RWPE1 (cell line): ENCODE measurements at regions not wholly inside any gene's neighbourhood (a gene's known extent, or its start where the extent isn't known, plus 50 kb on each side); places are given as distances from the start of the nearest gene placed in this dataset.

Experiments used
- CTCF ChIA-PET: fragments of 350-600 bp; sonication (Branson Sonifier 250); formaldehyde crosslinking; extraction: SDS; loops from one replicate; lab custom pipeline; 2021; lab: Yijun Ruan, JAX
- POLR2A ChIA-PET: fragments of 400-600 bp; formaldehyde crosslinking; extraction: SDS; loops from one replicate; lab custom pipeline; 2020; ENCODE audit warnings: antibody characterized with exemption; ENCODE audit not compliant: low non-redundant PET; lab: Yijun Ruan, JAX
- DNase-seq: peaks from one replicate; pipeline ENCODE4 v3.0.0; 2012; ENCODE audit warnings: low spot score
- H3K27ac ChIP-seq: fragments of 450-650 bp; 2 replicates; pipeline ENCODE4 v1.5.1; 2017
- TF ChIP-seq, protein P1 (sequence below): fragments of 450-650 bp; conservative IDR thresholded peaks from 2 replicates; pipeline ENCODE4 v1.5.1; 2017; ENCODE audit warnings: low read depth, mild to moderate bottlenecking

GRCh38 chr15:48016865-48017264 lies 103.9 kb upstream of the SLC24A5 start:
- POLR2A ChIA-PET = interaction anchor here (0.6 kb wide), 1 partner anchor 299 kb away, joined by 3 read pairs; no protein-coding TSS in a partner anchor
- no peak for DNase-seq
- CTCF ChIA-PET = interaction anchor here (0.6 to 0.9 kb wide), 2 partner anchors 80 to 300 kb away, joined by 3 read pairs; no protein-coding TSS in a partner anchor
- TF ChIP-seq, protein P1, sequence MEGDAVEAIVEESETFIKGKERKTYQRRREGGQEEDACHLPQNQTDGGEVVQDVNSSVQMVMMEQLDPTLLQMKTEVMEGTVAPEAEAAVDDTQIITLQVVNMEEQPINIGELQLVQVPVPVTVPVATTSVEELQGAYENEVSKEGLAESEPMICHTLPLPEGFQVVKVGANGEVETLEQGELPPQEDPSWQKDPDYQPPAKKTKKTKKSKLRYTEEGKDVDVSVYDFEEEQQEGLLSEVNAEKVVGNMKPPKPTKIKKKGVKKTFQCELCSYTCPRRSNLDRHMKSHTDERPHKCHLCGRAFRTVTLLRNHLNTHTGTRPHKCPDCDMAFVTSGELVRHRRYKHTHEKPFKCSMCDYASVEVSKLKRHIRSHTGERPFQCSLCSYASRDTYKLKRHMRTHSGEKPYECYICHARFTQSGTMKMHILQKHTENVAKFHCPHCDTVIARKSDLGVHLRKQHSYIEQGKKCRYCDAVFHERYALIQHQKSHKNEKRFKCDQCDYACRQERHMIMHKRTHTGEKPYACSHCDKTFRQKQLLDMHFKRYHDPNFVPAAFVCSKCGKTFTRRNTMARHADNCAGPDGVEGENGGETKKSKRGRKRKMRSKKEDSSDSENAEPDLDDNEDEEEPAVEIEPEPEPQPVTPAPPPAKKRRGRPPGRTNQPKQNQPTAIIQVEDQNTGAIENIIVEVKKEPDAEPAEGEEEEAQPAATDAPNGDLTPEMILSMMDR = no peak
- H3K27ac ChIP-seq = no peak overlapping the region

- CTCF ChIA-PET = interaction anchor here (0.6 to 0.9 kb wide), 2 partner anchors 79 to 301 kb away, joined by 3 read pairs; no protein-coding TSS in a partner anchor
- H3K27ac ChIP-seq = no peak overlapping the region
- POLR2A ChIA-PET = no interaction called here
- TF ChIP-seq, protein P1 = no peak
- no peak for DNase-seq
These were observed 103.0 kb upstream of the SLC24A5 start for GRCh38 chr15:48017747-48018146.

GRCh38 chr15:48020166-48020565 lies 100.6 kb upstream of the SLC24A5 start:
- no peak for DNase-seq
- TF ChIP-seq, protein P1 = no peak
- H3K27ac ChIP-seq = no peak overlapping the region
- POLR2A ChIA-PET = no interaction called here
- CTCF ChIA-PET = interaction anchor here (0.6 to 0.7 kb wide), 2 partner anchors 20 to 202 kb away, joined by 3 to 6 read pairs; no protein-coding TSS in a partner anchor

DNA sequence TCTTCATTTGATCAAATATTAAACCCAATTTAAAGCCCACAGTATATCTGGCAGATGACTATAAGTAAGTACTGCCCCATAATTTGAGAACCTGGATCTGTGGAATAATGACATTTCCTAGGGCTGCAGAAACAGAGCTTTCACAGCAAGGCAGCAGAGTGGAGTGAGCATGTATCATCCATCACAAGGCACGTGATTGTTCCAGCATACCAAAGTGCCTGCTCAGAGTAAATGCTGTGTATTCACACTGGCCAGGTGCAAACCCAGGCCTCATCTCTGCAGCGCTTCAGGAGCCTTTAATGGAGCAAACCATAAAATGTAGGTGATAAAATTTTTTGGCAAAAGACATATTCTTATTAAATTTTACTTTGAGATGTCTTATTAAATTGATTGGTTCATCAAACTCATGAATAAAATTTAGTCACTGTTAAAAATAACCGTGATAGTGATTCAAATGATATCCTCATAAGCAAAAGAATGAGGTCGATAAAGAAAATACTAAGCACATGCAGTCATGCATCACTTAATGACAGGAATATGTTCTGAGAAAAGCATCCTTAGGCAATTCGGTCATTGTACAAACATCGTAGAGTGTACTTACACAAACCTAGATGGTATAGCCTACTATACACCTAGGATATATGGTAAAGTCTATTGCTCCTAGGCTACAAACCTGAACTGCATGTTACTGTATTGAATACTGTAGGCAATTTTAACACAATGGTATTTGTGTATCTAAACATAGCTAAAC lies 99.3 kb upstream of the SLC24A5 start:
- CTCF ChIA-PET = no interaction called here
- H3K27ac ChIP-seq = no peak overlapping the region
- POLR2A ChIA-PET = no interaction called here
- DNase-seq = peak; percentile 38
- TF ChIP-seq, protein P1 = no peak

DNA sequence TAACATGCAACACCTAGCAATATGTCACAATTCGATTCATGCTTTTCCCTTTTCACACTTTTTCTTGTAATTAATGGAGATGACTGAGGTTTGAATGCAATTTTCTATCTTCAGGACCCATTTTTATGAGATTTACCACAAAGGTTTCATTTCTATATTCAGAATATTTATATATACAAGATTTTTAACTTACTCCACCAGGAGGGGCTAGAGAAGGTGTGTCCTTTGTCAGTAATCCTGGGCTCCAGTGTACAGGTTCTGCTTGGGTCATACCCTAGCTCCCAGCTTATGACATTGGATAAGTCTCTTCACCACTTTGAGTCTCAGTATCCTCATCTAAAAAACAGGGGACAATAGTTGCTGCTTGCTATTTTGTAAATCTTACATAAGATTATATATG lies 95.7 kb upstream of the SLC24A5 start:
- CTCF ChIA-PET = no interaction called here

DNA sequence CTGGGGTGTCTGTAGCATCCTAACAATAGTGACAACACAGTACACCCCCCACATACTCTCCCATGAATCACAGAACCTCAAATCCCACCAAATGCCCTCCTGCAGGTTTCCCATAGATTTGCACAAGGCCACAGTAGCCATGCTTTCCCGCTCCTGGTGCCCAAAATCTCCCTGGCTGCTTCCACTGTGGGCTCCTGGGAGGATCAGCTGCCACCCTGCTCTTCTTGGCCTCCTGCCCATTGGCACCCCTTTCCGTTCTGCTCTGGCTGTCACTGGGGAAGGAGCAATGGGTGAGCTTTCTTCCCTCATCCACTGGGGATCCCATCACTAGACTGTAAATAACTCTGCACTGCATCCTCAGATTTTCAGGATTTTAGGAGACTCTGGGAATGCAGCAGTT lies 92.1 kb upstream of the SLC24A5 start:
- H3K27ac ChIP-seq = no peak overlapping the region
- TF ChIP-seq, protein P1 = no peak
- CTCF ChIA-PET = no interaction called here
- POLR2A ChIA-PET = no interaction called here
- DNase-seq = no peak

More for the DNA sequence above, 95.7 kb upstream of the SLC24A5 start:
- POLR2A ChIA-PET = no interaction called here
- no peak for DNase-seq
- no peak overlapping the region for H3K27ac ChIP-seq
- TF ChIP-seq, protein P1 = no peak
